Activated naive CD4-positive, alpha-beta T cell treated with anti-CD3 and anti-CD28 coated beads, Interleukin-2, amount 10 ng/mL, durations not matched to agents 7 days and 5 days (primary cell): ENCODE measurements at regions not wholly inside any gene's neighbourhood (a gene's known extent, or its start where the extent isn't known, plus 50 kb on each side); places are given as distances from the start of the nearest gene placed in this dataset.

Experiments used
- CTCF ChIA-PET: fragments of 350-600 bp; sonication (Branson Sonifier 250); formaldehyde crosslinking; loops from one replicate; lab custom pipeline; 2021; ENCODE audit warnings: antibody characterized with exemption; lab: Charles Lee
- DNase-seq: peaks from one replicate; pipeline ENCODE4 v3.0.0-alpha.2; 2020
- H3K27ac Mint-ChIP-seq: one replicate; pipeline ENCODE4 v1.8.0; 2021; ENCODE audit warnings: mild to moderate bottlenecking, moderate library complexity, mixed read lengths
- H3K27me3 Mint-ChIP-seq: one replicate; pipeline ENCODE4 v1.8.0; 2021; ENCODE audit warnings: mild to moderate bottlenecking, mixed read lengths
- H3K36me3 Mint-ChIP-seq: one replicate; pipeline ENCODE4 v1.8.0; 2021; ENCODE audit warnings: mixed read lengths
- H3K4me1 Mint-ChIP-seq: one replicate; pipeline ENCODE4 v1.8.0; 2021; ENCODE audit warnings: mixed read lengths
- H3K4me3 Mint-ChIP-seq: one replicate; pipeline ENCODE4 v1.8.0; 2021; ENCODE audit warnings: mild to moderate bottlenecking, moderate library complexity, mixed read lengths
- H3K9me3 Mint-ChIP-seq: one replicate; pipeline ENCODE4 v1.8.0; 2021; ENCODE audit warnings: mixed read lengths

GRCh38 chr3:78141269-78141668 is 1101.4 kb downstream of the ROBO2 start:
- no peaks in the 10 kb centered on the region for H3K4me1 Mint-ChIP-seq
- DNase-seq: no peak
- no peak overlapping the region for H3K27ac Mint-ChIP-seq
- H3K27me3 Mint-ChIP-seq: no peaks in the 10 kb centered on the region
- no peak overlapping the region for H3K4me3 Mint-ChIP-seq
- no peaks in the 10 kb centered on the region for H3K36me3 Mint-ChIP-seq
- H3K9me3 Mint-ChIP-seq: peaks cover 22% of the 10 kb centered on the region
- CTCF ChIA-PET: no interaction called here

GRCh38 chr3:78143000-78143399 is 1103.1 kb downstream of the ROBO2 start:
- H3K4me1 Mint-ChIP-seq: no peaks in the 10 kb centered on the region
- H3K36me3 Mint-ChIP-seq: no peaks in the 10 kb centered on the region
- H3K9me3 Mint-ChIP-seq: peaks cover 17% of the 10 kb centered on the region
- no peak for DNase-seq
- CTCF ChIA-PET: no interaction called here
- H3K27me3 Mint-ChIP-seq: no peaks in the 10 kb centered on the region
- no peak overlapping the region for H3K27ac Mint-ChIP-seq
- H3K4me3 Mint-ChIP-seq: no peak overlapping the region

- CTCF ChIA-PET: no interaction called here
- peaks cover 10% of the 10 kb centered on the region for H3K9me3 Mint-ChIP-seq
- no peaks in the 10 kb centered on the region for H3K36me3 Mint-ChIP-seq
- no peaks in the 10 kb centered on the region for H3K27me3 Mint-ChIP-seq
- H3K27ac Mint-ChIP-seq: no peak overlapping the region
- no peaks in the 10 kb centered on the region for H3K4me1 Mint-ChIP-seq
- no peak for DNase-seq
- H3K4me3 Mint-ChIP-seq: no peak overlapping the region
These were observed 1109.3 kb downstream of the ROBO2 start for GRCh38 chr3:78148986-78149717.

- no peaks in the 10 kb centered on the region for H3K27me3 Mint-ChIP-seq
- H3K36me3 Mint-ChIP-seq: no peaks in the 10 kb centered on the region
- H3K9me3 Mint-ChIP-seq: peaks cover 13% of the 10 kb centered on the region
- H3K4me1 Mint-ChIP-seq: no peaks in the 10 kb centered on the region
- no peak overlapping the region for H3K4me3 Mint-ChIP-seq
- DNase-seq: no peak
- no peak overlapping the region for H3K27ac Mint-ChIP-seq
- CTCF ChIA-PET: no interaction called here
These were observed 1114.1 kb downstream of the ROBO2 start for GRCh38 chr3:78153973-78154372.

- no peak overlapping the region for H3K4me3 Mint-ChIP-seq
These were observed 1114.8 kb downstream of the ROBO2 start for GRCh38 chr3:78154521-78155186.

DNA sequence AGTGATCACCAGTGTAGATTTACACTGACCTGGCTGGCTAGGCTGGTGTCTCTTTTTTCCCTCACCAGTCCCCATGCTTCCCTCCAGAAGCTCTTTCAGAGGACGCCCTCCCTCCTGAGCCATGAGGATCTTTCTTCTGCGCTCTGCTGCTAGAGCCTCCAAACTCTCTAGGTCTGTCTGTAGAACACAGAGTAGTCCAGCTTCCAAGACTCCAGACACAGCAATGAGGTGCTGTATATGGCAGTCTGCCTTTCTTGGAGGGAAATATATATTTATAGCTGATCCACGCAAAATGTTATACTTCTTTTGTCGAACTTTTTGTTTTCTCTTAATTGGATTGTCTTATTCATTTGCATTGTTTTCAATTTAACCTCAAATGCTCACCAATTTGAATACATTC is 1121.8 kb downstream of the ROBO2 start:
- H3K36me3 Mint-ChIP-seq: no peaks in the 10 kb centered on the region
- CTCF ChIA-PET: no interaction called here
- no peaks in the 10 kb centered on the region for H3K4me1 Mint-ChIP-seq
- no peaks in the 10 kb centered on the region for H3K27me3 Mint-ChIP-seq
- no peak overlapping the region for H3K27ac Mint-ChIP-seq
- H3K4me3 Mint-ChIP-seq: no peak overlapping the region
- peaks cover 2% of the 10 kb centered on the region for H3K9me3 Mint-ChIP-seq
- DNase-seq: no peak

More at GRCh38 chr3:78154521-78155186, 1114.8 kb downstream of the ROBO2 start:
- no peak overlapping the region for H3K27ac Mint-ChIP-seq
- CTCF ChIA-PET: no interaction called here
- H3K4me1 Mint-ChIP-seq: no peaks in the 10 kb centered on the region
- no peak for DNase-seq
- H3K27me3 Mint-ChIP-seq: no peaks in the 10 kb centered on the region
- H3K36me3 Mint-ChIP-seq: no peaks in the 10 kb centered on the region
- H3K9me3 Mint-ChIP-seq: peaks cover 13% of the 10 kb centered on the region

DNA sequence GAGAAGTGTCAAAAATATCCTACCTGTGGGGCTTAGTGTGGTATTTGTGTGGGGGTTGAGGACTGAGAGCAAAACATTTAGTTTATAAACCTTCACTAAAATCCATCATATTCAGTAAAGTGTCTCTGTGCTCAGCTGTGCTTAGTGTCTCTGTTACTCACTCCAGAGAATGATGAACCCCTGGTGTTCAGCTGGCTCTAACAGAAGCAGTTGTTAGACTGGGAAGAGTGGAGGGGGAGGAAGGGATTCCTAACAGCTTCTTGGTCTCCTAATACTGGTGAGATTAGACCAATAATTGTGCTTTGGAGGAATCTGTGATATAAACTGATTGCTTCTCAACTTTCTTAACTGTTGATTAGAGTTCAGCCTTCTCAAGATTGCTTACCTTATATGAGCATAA is 1123.5 kb downstream of the ROBO2 start:
- Mint-ChIP-seq H3K27ac (no peak overlapping the region), H3K36me3 (no peaks in the 10 kb centered on the region), H3K9me3 (no peaks in the 10 kb centered on the region), H3K4me1 (no peaks in the 10 kb centered on the region), H3K4me3 (no peak overlapping the region), H3K27me3 (no peaks in the 10 kb centered on the region)
- CTCF ChIA-PET: no interaction called here
- no peak for DNase-seq

DNA sequence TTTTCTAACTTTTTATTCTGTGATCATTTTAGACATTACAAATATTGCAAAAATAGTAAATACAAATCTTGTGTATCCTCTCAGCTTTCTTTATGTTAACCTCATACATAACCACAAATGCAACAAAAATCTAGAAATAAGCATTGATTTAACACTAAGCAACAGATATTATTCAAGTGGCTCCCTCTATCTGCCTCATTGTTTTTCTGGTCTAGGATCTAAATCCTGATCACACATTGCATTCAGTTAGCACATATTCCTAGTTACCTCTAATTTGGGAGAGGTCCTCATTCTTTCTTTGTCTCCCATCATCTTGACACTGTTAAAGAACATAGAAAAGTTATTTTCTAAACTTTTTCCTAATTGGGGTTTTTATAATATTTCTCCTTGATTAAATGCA is 1126.0 kb downstream of the ROBO2 start:
- no peak for DNase-seq
- CTCF ChIA-PET: no interaction called here
- no peaks in the 10 kb centered on the region for H3K36me3 Mint-ChIP-seq

DNA sequence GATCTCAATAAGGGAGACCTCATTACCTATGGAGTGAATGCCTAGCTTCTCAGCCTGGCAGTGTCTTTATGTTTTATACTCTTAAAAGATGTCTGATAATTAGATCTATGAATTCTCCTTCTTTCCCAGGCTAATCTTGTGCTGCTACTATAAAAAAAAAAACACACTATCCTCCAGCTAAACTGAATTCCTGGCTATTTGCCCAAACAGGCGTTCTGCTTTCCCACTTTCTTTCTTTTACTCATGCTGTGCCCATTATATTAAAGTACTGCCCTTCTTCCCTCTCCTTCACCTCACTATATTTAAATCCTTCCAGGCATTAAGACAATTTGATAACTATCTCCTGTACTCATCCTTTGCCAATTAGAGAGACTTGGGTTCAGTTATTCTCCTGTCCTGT is 1134.9 kb downstream of the ROBO2 start:
- Mint-ChIP-seq H3K4me1 (no peaks in the 10 kb centered on the region), H3K36me3 (no peaks in the 10 kb centered on the region), H3K27ac (no peak overlapping the region), H3K27me3 (no peaks in the 10 kb centered on the region), H3K4me3 (no peak overlapping the region), H3K9me3 (peaks cover 1% of the 10 kb centered on the region)
- no peak for DNase-seq
- CTCF ChIA-PET: no interaction called here

More for the DNA sequence above, 1126.0 kb downstream of the ROBO2 start:
- Mint-ChIP-seq H3K27me3 (no peaks in the 10 kb centered on the region), H3K27ac (no peak overlapping the region), H3K4me1 (no peaks in the 10 kb centered on the region), H3K9me3 (no peaks in the 10 kb centered on the region), H3K4me3 (no peak overlapping the region)

DNA sequence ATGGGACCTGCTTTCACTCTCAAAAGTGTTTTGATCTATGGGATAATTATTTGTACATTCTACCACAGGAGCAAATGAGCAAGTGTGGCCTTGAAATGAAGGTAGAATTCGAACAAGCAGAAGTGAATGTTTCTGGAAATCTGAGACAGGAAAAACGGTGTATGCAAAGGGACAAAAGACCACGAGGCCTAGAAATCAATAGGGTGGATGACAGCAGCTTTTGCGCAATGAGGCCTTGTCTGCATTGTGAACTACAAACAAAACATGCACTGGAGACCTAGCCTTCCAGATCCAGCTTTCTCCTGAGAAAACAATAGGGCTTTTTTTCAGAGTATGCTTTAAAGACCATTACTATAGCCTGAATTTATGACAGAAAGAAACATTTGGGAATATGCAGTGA is 1137.0 kb downstream of the ROBO2 start:
- CTCF ChIA-PET: no interaction called here
- Mint-ChIP-seq H3K9me3 (peaks cover 5% of the 10 kb centered on the region), H3K4me3 (no peak overlapping the region)

GRCh38 chr3:78177780-78178179 is 1137.9 kb downstream of the ROBO2 start:
- DNase-seq: no peak
- Mint-ChIP-seq H3K4me3 (no peak overlapping the region), H3K4me1 (no peaks in the 10 kb centered on the region), H3K36me3 (no peaks in the 10 kb centered on the region), H3K27me3 (no peaks in the 10 kb centered on the region), H3K27ac (no peak overlapping the region), H3K9me3 (peaks cover 5% of the 10 kb centered on the region)
- CTCF ChIA-PET: no interaction called here

More for the DNA sequence above, 1137.0 kb downstream of the ROBO2 start:
- no peak for DNase-seq
- no peak overlapping the region for H3K27ac Mint-ChIP-seq
- H3K4me1 Mint-ChIP-seq: no peaks in the 10 kb centered on the region
- no peaks in the 10 kb centered on the region for H3K27me3 Mint-ChIP-seq
- H3K36me3 Mint-ChIP-seq: no peaks in the 10 kb centered on the region

DNA sequence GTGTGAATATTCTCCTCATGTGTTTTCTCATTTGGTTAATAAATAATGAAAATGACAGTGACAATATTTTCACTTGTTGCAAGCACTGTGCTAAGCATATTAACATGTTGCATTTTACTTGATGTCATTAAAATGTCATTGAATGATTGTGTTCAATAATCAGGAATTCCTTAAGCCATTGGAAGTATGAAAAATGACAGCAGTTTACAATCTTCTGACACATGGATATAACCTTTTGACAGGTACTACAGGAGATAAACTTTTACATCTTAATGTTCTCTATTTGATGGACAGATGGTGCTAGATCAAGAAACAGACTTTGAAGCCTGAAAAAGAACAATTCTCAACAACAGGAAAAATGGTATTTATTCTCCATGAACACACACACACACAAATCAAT is 1138.3 kb downstream of the ROBO2 start:
- H3K4me1 Mint-ChIP-seq: no peaks in the 10 kb centered on the region
- no peak overlapping the region for H3K4me3 Mint-ChIP-seq
- H3K27ac Mint-ChIP-seq: no peak overlapping the region
- no peaks in the 10 kb centered on the region for H3K36me3 Mint-ChIP-seq
- no peaks in the 10 kb centered on the region for H3K27me3 Mint-ChIP-seq
- CTCF ChIA-PET: no interaction called here
- DNase-seq: no peak
- peaks cover 5% of the 10 kb centered on the region for H3K9me3 Mint-ChIP-seq

DNA sequence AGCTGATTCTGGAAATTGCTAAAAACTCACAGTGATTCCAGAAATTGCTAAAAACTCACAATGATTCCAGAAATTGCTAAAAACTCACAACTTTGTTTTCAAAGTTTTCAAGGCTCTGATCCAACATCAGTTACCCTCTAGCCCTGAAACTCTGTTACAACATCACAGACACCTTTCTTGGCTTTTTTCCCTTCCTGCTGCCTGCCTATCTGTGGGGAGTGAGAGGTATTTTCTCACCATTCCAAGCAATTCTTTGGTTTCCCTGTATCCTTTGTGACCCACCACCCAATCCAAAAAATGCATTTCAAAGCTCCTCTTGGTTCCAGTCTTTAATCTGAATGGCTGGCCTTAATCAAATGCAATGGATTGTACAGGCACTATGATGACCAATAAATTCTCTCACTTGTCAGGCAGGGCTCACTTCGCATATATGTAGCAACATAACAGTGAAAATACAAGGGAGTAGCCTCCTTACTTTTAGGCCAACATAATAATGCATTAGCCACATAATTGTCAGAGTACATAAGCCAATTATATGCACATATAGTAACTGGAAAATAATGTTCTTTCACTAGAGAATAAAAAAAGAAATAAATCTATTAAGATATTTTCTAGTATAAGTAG is 1139.0 kb downstream of the ROBO2 start:
- DNase-seq: no peak
- no peaks in the 10 kb centered on the region for H3K4me1 Mint-ChIP-seq
- H3K9me3 Mint-ChIP-seq: peaks cover 5% of the 10 kb centered on the region
- H3K27me3 Mint-ChIP-seq: no peaks in the 10 kb centered on the region
- CTCF ChIA-PET: no interaction called here
- no peak overlapping the region for H3K4me3 Mint-ChIP-seq
- H3K36me3 Mint-ChIP-seq: no peaks in the 10 kb centered on the region
- no peak overlapping the region for H3K27ac Mint-ChIP-seq

- Mint-ChIP-seq H3K27me3 (no peaks in the 10 kb centered on the region), H3K4me3 (no peak overlapping the region), H3K27ac (no peak overlapping the region), H3K36me3 (no peaks in the 10 kb centered on the region), H3K4me1 (no peaks in the 10 kb centered on the region), H3K9me3 (peaks cover 6% of the 10 kb centered on the region)
- no peak for DNase-seq
- CTCF ChIA-PET: no interaction called here
These were observed 1144.2 kb downstream of the ROBO2 start for GRCh38 chr3:78183906-78184599.
